ENCODE measurements at regions not wholly inside any gene's neighbourhood (a gene's known extent, or its start where the extent isn't known, plus 50 kb on each side); places are given as distances from the start of the nearest gene placed in this dataset.

DNA sequence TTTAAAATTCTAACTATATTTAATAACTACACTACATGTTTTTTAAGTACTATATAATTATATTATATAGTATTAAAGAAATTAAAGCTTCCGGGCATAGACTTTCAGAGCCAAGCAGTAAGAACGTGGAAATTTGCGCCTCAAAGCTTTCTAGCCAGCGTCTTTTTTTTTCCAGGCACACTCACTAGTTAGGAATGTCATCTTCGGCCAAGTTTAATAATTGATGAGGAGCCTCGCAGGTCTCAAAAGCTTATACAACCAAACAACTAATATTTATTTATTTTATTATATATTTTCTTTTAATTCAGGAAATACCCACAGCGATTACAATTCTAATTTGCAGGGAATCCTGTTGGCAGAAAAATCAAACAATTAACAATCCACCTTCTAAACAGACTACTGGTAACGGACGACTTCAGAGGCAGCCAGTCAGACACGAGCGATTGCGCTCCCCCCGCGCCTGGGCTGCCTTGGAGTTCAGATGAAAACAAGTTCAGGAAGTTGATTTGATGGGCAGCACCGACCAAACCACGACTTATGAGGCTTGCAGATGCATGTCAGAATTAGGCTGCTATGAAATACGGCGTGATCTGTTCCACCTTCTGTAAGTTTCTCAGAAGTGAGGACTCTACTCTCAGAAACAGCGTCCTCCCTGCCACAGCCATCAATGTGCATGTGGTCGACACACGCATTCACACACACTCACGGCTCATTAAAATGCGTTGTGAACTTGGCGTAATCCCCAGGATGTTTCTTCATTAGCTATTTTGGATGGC is 431.8 kb upstream of the MGMT start:
- Mint-ChIP-seq H3K36me3 (ENCODE audit: low read depth) (no peaks in the 10 kb centered on the region), H3K4me3 (no peak overlapping the region), H3K27me3 (ENCODE audit: low read depth, poor library complexity) (peaks cover 20% of the 10 kb centered on the region), H3K9me3 (no peaks in the 10 kb centered on the region), H3K27ac (no peak overlapping the region), H3K4me1 (peaks cover 66% of the 10 kb centered on the region)
- DNase-seq = no peak
- TF ChIP-seq, protein P1, sequence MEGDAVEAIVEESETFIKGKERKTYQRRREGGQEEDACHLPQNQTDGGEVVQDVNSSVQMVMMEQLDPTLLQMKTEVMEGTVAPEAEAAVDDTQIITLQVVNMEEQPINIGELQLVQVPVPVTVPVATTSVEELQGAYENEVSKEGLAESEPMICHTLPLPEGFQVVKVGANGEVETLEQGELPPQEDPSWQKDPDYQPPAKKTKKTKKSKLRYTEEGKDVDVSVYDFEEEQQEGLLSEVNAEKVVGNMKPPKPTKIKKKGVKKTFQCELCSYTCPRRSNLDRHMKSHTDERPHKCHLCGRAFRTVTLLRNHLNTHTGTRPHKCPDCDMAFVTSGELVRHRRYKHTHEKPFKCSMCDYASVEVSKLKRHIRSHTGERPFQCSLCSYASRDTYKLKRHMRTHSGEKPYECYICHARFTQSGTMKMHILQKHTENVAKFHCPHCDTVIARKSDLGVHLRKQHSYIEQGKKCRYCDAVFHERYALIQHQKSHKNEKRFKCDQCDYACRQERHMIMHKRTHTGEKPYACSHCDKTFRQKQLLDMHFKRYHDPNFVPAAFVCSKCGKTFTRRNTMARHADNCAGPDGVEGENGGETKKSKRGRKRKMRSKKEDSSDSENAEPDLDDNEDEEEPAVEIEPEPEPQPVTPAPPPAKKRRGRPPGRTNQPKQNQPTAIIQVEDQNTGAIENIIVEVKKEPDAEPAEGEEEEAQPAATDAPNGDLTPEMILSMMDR (IDR thresholded peaks at IDR 0.05) = no peak

DNA sequence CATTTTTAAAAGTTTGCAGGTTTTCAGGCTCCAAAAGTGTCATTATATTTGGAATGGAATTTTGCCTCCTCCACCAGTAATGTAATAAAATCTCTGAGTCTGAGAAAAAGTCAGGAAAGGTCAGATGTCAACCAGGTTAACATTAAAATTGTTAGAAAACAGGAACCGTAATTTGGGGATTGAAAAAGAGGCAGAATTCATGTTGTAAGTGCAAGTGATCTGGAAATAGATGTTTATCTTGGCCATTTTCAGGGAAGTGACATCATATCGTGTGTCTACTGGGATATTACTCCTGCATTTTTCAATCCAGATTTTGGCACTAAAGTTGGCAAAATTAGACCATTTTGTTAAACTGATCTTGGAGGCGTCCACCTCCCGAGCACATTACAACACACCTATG is 428.5 kb upstream of the MGMT start:
- H3K4me3 Mint-ChIP-seq = no peak overlapping the region
- no peaks in the 10 kb centered on the region for H3K9me3 Mint-ChIP-seq
- TF ChIP-seq, protein P1 (IDR thresholded peaks at IDR 0.05) = no peak
- no peak for DNase-seq
- H3K27me3 Mint-ChIP-seq (ENCODE audit: low read depth, poor library complexity) = peaks cover 13% of the 10 kb centered on the region
- H3K27ac Mint-ChIP-seq = no peak overlapping the region
- H3K4me1 Mint-ChIP-seq = peaks cover 48% of the 10 kb centered on the region
- H3K36me3 Mint-ChIP-seq (ENCODE audit: low read depth) = no peaks in the 10 kb centered on the region

DNA sequence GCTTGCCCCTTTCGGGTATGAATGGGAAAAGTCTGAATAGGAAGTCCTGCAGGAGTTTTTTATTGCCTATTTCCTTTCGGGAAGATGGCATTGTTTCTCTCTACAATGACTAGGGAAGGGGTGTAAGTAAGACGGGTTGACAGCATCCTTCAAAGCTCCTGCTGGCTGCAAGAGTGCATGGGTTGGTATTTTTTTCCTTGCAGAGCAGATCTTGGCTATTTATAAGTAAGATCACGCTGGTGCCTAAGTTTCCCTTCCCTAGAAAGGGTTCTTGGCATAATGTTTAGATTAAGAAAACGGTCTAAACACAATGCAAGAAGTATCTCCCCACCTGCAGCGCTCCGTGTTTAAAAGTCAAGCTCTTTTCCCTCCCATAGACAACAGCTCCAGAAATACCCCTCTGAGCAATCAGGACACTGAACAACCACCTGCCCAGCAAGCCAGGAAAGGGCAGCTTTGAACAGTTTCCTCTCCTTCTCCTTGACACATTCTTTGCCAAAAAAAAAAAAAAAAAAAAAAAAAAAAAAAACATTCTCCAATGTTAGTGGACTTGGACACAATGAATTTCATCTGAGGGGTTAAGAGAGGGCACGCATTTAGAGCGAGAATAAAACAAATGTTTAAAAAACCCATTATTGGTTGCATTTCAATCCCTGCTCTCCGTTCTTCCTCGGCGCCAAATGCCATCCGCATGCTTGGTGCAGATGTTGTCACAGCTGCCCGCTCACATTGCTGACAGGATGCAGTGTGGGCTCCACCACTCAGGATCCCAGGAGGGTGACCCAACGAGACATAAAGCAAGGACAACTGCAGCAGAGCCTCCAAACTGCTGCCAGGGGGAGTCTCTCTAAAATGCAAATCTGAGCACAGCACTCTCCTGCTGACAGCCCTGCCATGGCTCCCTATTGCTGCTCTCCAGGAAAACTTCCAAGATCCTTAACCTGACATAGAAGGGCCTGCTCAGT is 427.4 kb upstream of the MGMT start:
- H3K27ac Mint-ChIP-seq = no peak overlapping the region
- no peaks in the 10 kb centered on the region for H3K36me3 Mint-ChIP-seq (ENCODE audit: low read depth)
- H3K9me3 Mint-ChIP-seq = no peaks in the 10 kb centered on the region
- TF ChIP-seq, protein P1 (IDR thresholded peaks at IDR 0.05) = no peak
- no peak for DNase-seq
- no peak overlapping the region for H3K4me3 Mint-ChIP-seq
- peaks cover 49% of the 10 kb centered on the region for H3K4me1 Mint-ChIP-seq
- H3K27me3 Mint-ChIP-seq (ENCODE audit: low read depth, poor library complexity) = peaks cover 13% of the 10 kb centered on the region

DNA sequence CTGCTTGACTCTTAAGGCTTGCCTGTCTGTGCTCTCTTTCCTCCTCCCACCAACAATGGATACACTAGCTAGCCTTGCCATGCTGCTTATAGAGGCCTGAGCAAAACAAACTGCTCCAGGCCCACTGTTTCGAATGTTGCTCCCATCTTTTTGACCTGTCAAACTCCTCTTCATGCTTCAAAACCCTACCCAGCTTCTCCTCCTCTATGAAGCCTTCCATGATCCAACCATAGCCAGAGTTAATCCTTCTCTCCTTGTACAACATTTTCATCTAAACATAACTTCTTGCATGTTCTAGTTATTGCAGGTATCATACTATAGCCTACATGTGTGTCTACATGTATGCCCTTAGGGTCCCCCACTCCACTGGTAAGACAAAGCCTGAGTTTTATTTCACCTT is 426.7 kb upstream of the MGMT start:
- TF ChIP-seq, protein P1 (IDR thresholded peaks at IDR 0.05) = no peak
- no peak overlapping the region for H3K27ac Mint-ChIP-seq
- no peak for DNase-seq
- peaks cover 48% of the 10 kb centered on the region for H3K4me1 Mint-ChIP-seq
- no peaks in the 10 kb centered on the region for H3K9me3 Mint-ChIP-seq
- H3K4me3 Mint-ChIP-seq = no peak overlapping the region
- H3K36me3 Mint-ChIP-seq (ENCODE audit: low read depth) = no peaks in the 10 kb centered on the region
- H3K27me3 Mint-ChIP-seq (ENCODE audit: low read depth, poor library complexity) = peaks cover 13% of the 10 kb centered on the region

DNA sequence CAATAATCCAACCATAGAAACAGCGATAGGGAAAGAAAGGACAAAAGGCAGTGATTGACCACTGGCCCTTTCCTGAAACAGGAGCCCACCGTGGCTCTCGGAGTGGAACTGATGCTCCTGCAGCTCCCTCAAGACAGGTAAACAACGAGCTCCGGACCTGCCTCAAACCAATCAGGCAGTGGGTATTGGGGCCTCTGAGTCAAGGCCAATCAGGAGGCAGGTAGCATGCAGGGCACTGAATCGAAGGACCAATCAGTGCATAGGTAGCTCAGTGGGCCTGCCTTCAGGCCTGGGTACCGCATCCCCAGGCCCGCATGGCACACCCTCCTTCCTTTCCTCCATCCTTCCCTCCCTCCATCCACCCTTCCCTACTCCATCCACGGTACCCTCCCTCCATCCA is 425.1 kb upstream of the MGMT start:
- TF ChIP-seq, protein P1 (IDR thresholded peaks at IDR 0.05) = no peak
- no peak for DNase-seq
- Mint-ChIP-seq H3K27me3 (ENCODE audit: low read depth, poor library complexity) (peaks cover 6% of the 10 kb centered on the region), H3K4me1 (peaks cover 59% of the 10 kb centered on the region), H3K4me3 (no peak overlapping the region), H3K36me3 (ENCODE audit: low read depth) (no peaks in the 10 kb centered on the region), H3K9me3 (no peaks in the 10 kb centered on the region), H3K27ac (no peak overlapping the region)
